Fibroblast of skin of scalp (primary cell): ENCODE measurements at regions not wholly inside any gene's neighbourhood (a gene's known extent, or its start where the extent isn't known, plus 50 kb on each side); places are given as distances from the start of the nearest gene placed in this dataset.

Source experiments
- DNase-seq: peaks from one replicate; pipeline ENCODE4 v3.0.0-alpha.2; 2013

DNA sequence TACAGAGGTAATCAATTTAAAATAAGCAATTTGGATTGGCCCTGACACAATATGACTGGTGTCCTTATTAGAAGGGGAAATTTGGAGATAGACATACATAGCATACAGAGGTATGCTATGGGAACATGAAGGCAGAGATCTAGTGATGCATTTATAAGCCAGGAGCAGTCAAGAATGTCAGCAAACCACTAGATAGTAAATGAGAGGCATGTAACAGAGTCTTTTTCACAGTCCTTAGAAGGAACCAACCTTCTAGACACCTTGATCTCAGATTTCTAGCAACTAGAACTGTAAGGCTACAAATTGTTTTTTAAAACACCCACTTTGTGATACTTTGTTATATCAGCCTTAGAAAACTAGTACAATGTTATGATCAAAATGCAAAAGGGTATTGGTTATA is 54.3 kb upstream of the CA10 start:
- DNase-seq, result no peak

- DNase-seq, result no peak
Observed at GRCh38 chr17:52209507-52209906, 51.0 kb upstream of the CA10 start.
